ENCODE measurements at regions not wholly inside any gene's neighbourhood (a gene's known extent, or its start where the extent isn't known, plus 50 kb on each side); places are given as distances from the start of the nearest gene placed in this dataset.

GRCh38 chr2:34110392-34110791 is 511.3 kb upstream of the FAM98A start:
- Histone ChIP-seq H3K9ac (ENCODE audit: low read length) (no peak overlapping the region), H3K4me3 (ENCODE audit: low read length) (no peak overlapping the region), H3K9me3 (ENCODE audit: low read length) (no peaks in the 10 kb centered on the region), H3K27me3 (ENCODE audit: insufficient read depth, low read depth, low read length) (no peaks in the 10 kb centered on the region), H2AFZ (ENCODE audit: low read depth, low read length) (no peak overlapping the region), H3K79me2 (replicated peaks; ENCODE audit: insufficient read depth, low read length) (no peaks in the 10 kb centered on the region), H3K27ac (ENCODE audit: low read length) (no peak overlapping the region), H3K36me3 (ENCODE audit: insufficient read depth, low read length) (no peaks in the 10 kb centered on the region), H3K4me2 (ENCODE audit: low read length) (no peak overlapping the region), H4K20me1 (ENCODE audit: insufficient read depth) (no peaks in the 10 kb centered on the region), H3K9me2 (ENCODE audit: insufficient read depth, low read length) (no peaks in the 10 kb centered on the region), H3F3A (ENCODE audit: insufficient read depth, low read length, poor library complexity, severe bottlenecking) (no peaks in the 10 kb centered on the region)
- no peak for TF ChIP-seq POLR2AphosphoS5 (IDR thresholded peaks at IDR 0.05)
- no peak for TF ChIP-seq EZH2 (IDR thresholded peaks at IDR 0.05; ENCODE audit: borderline replicate concordance, insufficient read depth, low read length, poor library complexity, severe bottlenecking)
- no peak for TF ChIP-seq EP300 (conservative IDR thresholded peaks at IDR 0.05; ENCODE audit: poor library complexity, severe bottlenecking)
- TF ChIP-seq, protein P1, sequence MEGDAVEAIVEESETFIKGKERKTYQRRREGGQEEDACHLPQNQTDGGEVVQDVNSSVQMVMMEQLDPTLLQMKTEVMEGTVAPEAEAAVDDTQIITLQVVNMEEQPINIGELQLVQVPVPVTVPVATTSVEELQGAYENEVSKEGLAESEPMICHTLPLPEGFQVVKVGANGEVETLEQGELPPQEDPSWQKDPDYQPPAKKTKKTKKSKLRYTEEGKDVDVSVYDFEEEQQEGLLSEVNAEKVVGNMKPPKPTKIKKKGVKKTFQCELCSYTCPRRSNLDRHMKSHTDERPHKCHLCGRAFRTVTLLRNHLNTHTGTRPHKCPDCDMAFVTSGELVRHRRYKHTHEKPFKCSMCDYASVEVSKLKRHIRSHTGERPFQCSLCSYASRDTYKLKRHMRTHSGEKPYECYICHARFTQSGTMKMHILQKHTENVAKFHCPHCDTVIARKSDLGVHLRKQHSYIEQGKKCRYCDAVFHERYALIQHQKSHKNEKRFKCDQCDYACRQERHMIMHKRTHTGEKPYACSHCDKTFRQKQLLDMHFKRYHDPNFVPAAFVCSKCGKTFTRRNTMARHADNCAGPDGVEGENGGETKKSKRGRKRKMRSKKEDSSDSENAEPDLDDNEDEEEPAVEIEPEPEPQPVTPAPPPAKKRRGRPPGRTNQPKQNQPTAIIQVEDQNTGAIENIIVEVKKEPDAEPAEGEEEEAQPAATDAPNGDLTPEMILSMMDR (IDR thresholded peaks at IDR 0.05; ENCODE audit: poor library complexity, severe bottlenecking) = no peak
- TF ChIP-seq, protein P2, sequence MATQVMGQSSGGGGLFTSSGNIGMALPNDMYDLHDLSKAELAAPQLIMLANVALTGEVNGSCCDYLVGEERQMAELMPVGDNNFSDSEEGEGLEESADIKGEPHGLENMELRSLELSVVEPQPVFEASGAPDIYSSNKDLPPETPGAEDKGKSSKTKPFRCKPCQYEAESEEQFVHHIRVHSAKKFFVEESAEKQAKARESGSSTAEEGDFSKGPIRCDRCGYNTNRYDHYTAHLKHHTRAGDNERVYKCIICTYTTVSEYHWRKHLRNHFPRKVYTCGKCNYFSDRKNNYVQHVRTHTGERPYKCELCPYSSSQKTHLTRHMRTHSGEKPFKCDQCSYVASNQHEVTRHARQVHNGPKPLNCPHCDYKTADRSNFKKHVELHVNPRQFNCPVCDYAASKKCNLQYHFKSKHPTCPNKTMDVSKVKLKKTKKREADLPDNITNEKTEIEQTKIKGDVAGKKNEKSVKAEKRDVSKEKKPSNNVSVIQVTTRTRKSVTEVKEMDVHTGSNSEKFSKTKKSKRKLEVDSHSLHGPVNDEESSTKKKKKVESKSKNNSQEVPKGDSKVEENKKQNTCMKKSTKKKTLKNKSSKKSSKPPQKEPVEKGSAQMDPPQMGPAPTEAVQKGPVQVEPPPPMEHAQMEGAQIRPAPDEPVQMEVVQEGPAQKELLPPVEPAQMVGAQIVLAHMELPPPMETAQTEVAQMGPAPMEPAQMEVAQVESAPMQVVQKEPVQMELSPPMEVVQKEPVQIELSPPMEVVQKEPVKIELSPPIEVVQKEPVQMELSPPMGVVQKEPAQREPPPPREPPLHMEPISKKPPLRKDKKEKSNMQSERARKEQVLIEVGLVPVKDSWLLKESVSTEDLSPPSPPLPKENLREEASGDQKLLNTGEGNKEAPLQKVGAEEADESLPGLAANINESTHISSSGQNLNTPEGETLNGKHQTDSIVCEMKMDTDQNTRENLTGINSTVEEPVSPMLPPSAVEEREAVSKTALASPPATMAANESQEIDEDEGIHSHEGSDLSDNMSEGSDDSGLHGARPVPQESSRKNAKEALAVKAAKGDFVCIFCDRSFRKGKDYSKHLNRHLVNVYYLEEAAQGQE (IDR thresholded peaks at IDR 0.05; ENCODE audit: borderline replicate concordance) = no peak
- TF ChIP-seq TAF1 (IDR thresholded peaks at IDR 0.05; ENCODE audit: low read depth) = no peak
- no peak for TF ChIP-seq MXI1 (conservative IDR thresholded peaks at IDR 0.05; ENCODE audit: poor library complexity, severe bottlenecking)
- TF ChIP-seq SMC3 (conservative IDR thresholded peaks at IDR 0.05; ENCODE audit: poor library complexity) = no peak
- no peak for TF ChIP-seq RAD21 (conservative IDR thresholded peaks at IDR 0.05)

DNA sequence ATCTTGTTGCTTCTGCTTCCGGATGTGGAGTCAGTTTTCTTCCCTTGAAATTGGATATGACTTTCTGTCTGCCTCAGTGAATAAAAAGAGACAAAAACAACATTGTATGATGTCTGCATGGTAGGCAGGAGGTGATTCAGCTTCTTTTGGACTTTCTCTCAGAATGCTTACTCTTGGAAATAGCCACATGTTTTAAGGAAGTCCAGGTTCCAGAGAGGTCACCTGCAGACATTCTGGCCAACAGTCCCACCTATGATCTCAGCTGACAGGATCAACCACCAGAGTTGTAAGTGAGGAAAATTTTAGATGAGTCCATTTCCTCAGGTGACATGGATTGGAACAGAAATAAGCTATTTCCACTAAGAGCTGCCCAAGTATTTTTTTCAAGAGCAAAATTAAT is 508.7 kb upstream of the FAM98A start:
- Histone ChIP-seq H3K4me2 (ENCODE audit: low read length) (no peak overlapping the region), H2AFZ (ENCODE audit: low read depth, low read length) (no peak overlapping the region), H3K27me3 (ENCODE audit: insufficient read depth, low read depth, low read length) (no peaks in the 10 kb centered on the region), H3K4me3 (ENCODE audit: low read length) (no peak overlapping the region), H3K27ac (ENCODE audit: low read length) (no peak overlapping the region), H3K36me3 (ENCODE audit: insufficient read depth, low read length) (no peaks in the 10 kb centered on the region), H4K20me1 (ENCODE audit: insufficient read depth) (no peaks in the 10 kb centered on the region), H3K9me2 (ENCODE audit: insufficient read depth, low read length) (no peaks in the 10 kb centered on the region), H3K9ac (ENCODE audit: low read length) (no peak overlapping the region), H3K79me2 (replicated peaks; ENCODE audit: insufficient read depth, low read length) (no peaks in the 10 kb centered on the region), H3F3A (ENCODE audit: insufficient read depth, low read length, poor library complexity, severe bottlenecking) (no peaks in the 10 kb centered on the region), H3K9me3 (ENCODE audit: low read length) (no peaks in the 10 kb centered on the region)
- TF ChIP-seq, protein P2 (IDR thresholded peaks at IDR 0.05; ENCODE audit: borderline replicate concordance) = no peak
- TF ChIP-seq SMC3 (conservative IDR thresholded peaks at IDR 0.05; ENCODE audit: poor library complexity) (no peak), EP300 (conservative IDR thresholded peaks at IDR 0.05; ENCODE audit: poor library complexity, severe bottlenecking) (no peak), EZH2 (IDR thresholded peaks at IDR 0.05; ENCODE audit: borderline replicate concordance, insufficient read depth, low read length, poor library complexity, severe bottlenecking) (no peak), MXI1 (conservative IDR thresholded peaks at IDR 0.05; ENCODE audit: poor library complexity, severe bottlenecking) (no peak), RAD21 (conservative IDR thresholded peaks at IDR 0.05) (no peak), TAF1 (IDR thresholded peaks at IDR 0.05; ENCODE audit: low read depth) (no peak), POLR2AphosphoS5 (IDR thresholded peaks at IDR 0.05) (no peak)
- TF ChIP-seq, protein P1 (IDR thresholded peaks at IDR 0.05; ENCODE audit: poor library complexity, severe bottlenecking) = no peak
